ENCODE measurements at regions not wholly inside any gene's neighbourhood (a gene's known extent, or its start where the extent isn't known, plus 50 kb on each side); places are given as distances from the start of the nearest gene placed in this dataset.

DNA sequence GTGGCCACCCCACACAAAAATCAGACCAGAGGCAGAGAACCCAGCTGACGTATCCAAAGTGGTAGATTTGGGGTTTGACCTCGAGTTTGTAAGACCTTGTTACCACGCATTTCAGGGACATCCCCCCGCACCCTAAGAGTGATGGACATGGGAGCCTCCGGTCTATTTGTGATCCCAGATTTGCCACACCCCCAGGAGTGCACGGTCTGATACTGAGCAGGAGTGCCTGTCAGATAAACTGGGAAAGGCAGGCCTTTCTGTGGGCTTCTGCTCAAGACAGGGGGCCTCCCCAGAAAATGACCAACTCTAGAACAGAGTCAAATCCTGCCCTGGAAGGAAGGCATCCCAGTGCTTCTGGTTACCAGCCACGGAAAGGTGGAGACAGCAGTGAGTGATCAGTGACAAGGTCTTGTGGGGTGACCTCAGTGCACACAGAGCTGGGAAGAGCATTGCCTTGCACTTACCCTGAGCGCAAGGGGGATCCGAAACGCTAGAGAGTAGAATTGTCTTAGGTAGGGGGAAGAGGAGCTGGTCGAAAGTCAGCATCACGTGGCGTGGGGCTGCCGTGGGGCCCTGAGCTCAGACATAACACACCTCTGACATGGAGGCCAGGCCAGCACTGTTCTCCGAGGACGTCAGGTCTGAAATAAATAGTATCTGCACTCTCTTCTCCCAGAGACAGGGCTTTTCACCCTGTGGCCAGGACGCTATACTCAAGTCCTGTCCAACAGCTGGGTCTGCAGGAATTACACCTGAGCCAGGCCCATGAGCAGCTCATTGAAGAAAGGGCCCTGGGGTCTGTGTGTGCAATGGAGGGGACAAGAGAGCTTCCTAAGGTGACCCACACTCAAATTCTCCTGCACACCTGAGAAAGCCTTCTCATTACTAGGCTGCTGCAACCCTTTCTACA, 242.4 kb upstream of the SALL3 start:
- TF ChIP-seq, protein P1, sequence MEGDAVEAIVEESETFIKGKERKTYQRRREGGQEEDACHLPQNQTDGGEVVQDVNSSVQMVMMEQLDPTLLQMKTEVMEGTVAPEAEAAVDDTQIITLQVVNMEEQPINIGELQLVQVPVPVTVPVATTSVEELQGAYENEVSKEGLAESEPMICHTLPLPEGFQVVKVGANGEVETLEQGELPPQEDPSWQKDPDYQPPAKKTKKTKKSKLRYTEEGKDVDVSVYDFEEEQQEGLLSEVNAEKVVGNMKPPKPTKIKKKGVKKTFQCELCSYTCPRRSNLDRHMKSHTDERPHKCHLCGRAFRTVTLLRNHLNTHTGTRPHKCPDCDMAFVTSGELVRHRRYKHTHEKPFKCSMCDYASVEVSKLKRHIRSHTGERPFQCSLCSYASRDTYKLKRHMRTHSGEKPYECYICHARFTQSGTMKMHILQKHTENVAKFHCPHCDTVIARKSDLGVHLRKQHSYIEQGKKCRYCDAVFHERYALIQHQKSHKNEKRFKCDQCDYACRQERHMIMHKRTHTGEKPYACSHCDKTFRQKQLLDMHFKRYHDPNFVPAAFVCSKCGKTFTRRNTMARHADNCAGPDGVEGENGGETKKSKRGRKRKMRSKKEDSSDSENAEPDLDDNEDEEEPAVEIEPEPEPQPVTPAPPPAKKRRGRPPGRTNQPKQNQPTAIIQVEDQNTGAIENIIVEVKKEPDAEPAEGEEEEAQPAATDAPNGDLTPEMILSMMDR (IDR thresholded peaks at IDR 0.05; ENCODE audit: borderline replicate concordance, insufficient read depth, low read depth, low read length) = no peak
- H3K4me3 ChIP-seq (ENCODE audit: low read depth, low read length) = no peak overlapping the region

DNA sequence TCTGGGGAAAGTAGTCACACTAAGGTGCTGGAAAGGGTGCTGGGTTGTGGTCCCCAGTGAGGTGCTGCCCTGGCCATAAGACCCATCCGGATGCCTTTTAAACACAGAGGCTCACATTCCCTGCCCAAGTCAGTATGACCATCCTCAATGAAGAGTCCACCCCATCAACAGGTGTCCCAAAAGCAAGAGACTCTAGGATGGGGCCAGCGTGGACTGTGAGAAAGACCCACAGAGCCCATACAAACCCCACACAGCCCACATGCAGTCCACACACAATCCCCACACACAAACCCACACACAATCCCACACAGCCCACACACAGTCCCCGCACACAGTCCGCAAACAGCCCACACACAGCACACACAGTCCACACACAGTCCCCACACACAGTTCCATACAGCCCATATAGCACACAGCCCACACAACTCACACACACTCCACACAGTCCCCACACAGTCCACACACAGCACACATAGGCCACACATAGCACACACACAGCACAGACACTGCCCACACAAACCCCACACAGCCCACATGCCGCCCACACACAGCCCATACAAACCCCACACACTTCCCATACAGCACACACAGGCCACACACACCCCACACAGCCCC, 241.4 kb upstream of the SALL3 start:
- no peak overlapping the region for H3K4me3 ChIP-seq (ENCODE audit: low read depth, low read length)
- TF ChIP-seq, protein P1 (IDR thresholded peaks at IDR 0.05; ENCODE audit: borderline replicate concordance, insufficient read depth, low read depth, low read length) = no peak

DNA sequence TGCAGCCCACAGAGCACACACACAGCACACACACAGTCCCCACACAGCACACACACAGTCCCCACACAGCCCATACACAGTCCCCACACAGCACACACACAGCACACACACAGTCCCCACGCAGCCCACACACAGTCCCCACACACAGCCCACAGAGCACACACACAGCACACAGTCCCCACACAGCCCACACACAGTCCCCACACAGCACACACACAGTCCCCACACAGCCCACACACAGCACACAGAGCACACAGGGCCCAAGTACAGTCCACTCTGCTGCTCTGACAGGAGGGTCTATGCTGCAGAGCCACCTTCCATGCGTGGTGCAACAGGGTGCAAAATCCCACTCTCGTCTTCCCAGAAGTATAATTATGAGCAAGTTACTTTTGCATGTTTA, 240.5 kb upstream of the SALL3 start:
- no peak overlapping the region for H3K4me3 ChIP-seq (ENCODE audit: low read depth, low read length)
- TF ChIP-seq, protein P1 (IDR thresholded peaks at IDR 0.05; ENCODE audit: borderline replicate concordance, insufficient read depth, low read depth, low read length) = no peak

DNA sequence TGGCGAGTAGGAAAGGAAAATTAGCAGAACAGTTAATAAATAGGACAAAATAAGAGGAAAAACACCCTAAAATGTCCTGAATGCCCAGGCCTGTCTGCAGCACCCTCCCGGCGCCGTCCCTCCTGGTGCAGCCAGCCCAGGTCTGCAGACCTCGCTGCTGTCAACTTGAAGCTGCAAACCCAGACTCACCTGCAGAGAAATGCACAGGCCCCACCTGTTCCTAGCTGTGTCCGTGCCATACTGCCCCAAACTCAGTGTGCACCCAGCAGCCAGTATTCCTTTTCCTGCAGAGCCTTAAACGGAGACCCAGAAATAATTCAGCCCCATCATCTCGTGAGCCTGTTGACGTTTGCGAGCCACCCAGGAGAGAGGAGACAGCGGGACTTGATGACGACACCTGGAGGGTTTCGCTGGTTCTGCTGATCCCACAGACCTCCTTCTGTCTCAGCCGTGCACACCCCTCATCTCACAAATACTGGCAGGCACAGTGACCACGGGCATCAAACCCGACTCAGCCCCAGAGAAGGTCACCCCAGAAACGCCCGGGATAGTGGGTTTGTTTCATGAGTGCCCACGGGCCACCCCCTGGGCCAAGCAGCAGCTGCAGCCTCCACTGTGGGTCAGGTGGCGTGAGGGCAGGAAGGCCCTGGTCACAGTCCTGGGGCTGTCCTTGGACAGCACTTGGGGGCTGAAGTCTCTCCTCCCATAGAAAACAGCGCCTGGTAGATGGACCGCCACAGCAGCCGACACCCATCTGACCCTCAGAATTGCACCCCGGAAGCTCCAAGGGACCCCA, 239.5 kb upstream of the SALL3 start:
- H3K4me3 ChIP-seq (ENCODE audit: low read depth, low read length) = no peak overlapping the region
- TF ChIP-seq, protein P1 (IDR thresholded peaks at IDR 0.05; ENCODE audit: borderline replicate concordance, insufficient read depth, low read depth, low read length) = no peak

DNA sequence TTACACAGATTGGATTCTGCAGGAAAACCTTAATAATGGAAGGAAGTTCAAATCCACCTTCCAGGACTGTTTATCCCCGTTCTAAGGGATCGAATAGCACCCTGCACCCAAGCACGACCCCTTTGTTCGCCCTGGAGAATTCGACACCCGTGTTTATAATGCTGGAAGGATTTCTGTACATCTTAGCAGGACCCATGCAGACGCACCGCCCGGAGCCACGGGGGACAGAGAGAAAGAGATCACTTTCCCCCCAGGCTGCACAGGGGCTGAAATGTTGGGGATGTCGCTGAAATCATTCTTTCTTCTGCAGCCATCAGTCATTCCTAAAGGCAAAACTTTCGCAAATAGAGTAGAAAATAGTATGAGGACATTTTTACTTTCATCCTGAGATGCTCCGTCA, 238.7 kb upstream of the SALL3 start:
- TF ChIP-seq, protein P1 (IDR thresholded peaks at IDR 0.05; ENCODE audit: borderline replicate concordance, insufficient read depth, low read depth, low read length) = no peak
- no peak overlapping the region for H3K4me3 ChIP-seq (ENCODE audit: low read depth, low read length)

DNA sequence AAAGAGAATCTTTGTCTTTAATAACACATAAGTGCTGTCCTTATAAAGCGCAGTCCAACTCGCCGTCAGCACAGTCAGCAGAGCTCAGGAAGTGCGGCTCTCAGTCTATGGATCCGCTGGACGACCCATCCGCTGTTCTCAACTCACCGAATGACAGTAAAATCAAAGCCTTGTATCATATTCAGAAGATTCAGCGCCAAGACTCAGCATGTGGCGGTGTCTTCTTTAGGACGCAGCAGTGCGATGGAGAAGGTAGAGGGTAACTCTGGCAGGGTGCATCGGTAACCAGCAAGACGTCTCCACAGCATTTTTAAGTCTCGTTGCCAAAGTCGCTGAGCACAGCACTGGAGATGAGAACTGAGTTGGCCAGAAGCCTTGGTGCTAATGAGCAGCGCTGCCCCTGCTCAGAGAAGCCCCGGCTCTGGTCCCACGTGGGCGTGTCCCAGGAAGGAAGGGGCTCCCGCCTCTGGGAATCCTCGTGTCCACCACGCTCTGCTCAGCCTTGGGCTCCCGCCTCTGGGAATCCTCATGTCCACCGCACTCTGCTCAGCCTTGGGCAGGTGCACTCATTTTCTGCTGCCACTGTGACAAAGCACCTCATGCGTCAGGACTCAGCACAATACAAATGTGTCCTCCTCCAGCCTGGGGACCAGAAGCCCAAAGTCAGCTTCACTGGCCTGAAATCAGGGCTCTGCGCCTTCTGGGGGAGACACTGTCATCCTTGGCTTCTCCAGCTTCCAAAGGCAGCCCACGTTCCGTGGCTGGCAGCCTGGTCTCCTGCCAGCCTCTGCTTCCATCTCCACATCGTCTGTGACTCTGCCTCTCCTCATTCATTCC, 238.0 kb upstream of the SALL3 start:
- no peak overlapping the region for H3K4me3 ChIP-seq (ENCODE audit: low read depth, low read length)
- TF ChIP-seq, protein P1 (IDR thresholded peaks at IDR 0.05; ENCODE audit: borderline replicate concordance, insufficient read depth, low read depth, low read length) = no peak
